HepG2 (cell line): ENCODE measurements at regions not wholly inside any gene's neighbourhood (a gene's known extent, or its start where the extent isn't known, plus 50 kb on each side); places are given as distances from the start of the nearest gene placed in this dataset.

Source experiments
- ATAC-seq: fragments of 200-7000 bp; cut with Tn5 transposase; 3 replicates; pipeline ENCODE4 v1.9.1; 2020; ENCODE audit warnings: mild to moderate bottlenecking, moderate library complexity
- BruUV-seq: library from RNA; stranded (reverse); fragments of 400-500 nt; replicated peaks from 2 replicates; lab custom pipeline; 2021; lab: Mats Ljungman, UMichigan
- CTCF ChIA-PET: fragments of 300-600 bp; formaldehyde crosslinking; extraction: SDS; loops from one replicate; lab custom pipeline; 2021; ENCODE audit warnings: low total read pairs, inconsistent platforms, low intra/inter-chr PET ratio; lab: Yijun Ruan, JAX
- POLR2A ChIA-PET: fragments of 350-600 bp; sonication (Branson Sonifier 250); formaldehyde crosslinking; loops from one replicate; lab custom pipeline; 2020; ENCODE audit warnings: antibody characterized with exemption, inconsistent platforms; lab: Yijun Ruan, JAX
- DNase-seq: peaks from one replicate; pipeline ENCODE4 v3.0.0-alpha.2; 2015; ENCODE audit warnings: low spot score
- FAIRE-seq: peaks from 3 replicates; lab custom pipeline; 2011; peaks lifted over from hg19 to GRCh38; lab: Jason Lieb, UNC
- H2AFZ ChIP-seq: one replicate; pipeline ENCODE4 v1.6.1; 2011; ENCODE audit warnings: low read length, inconsistent platforms
- H3K27ac ChIP-seq: fragments of 300-600 bp; 3 replicates; pipeline ENCODE4 v1.8.0; 2011; ENCODE audit warnings: mixed run types, mild to moderate bottlenecking, mixed read lengths, low read length, inconsistent platforms; ENCODE audit not compliant: insufficient read depth; ENCODE audit errors: extremely low read length
- H3K27me3 ChIP-seq, 2 experiments: fragments of 200-600 bp in 1 of 2; 2 replicates in 1 of 2; 3 replicates in 1 of 2; pipeline versions ENCODE4 v1.6.0 to v1.8.0; 2011; ENCODE audit warnings: low read length in 2 of 2, mild to moderate bottlenecking in 2 of 2, moderate library complexity in 2 of 2, inconsistent platforms in 1 of 2; ENCODE audit not compliant: insufficient read depth in 2 of 2, control insufficient read depth in 1 of 2
- H3K36me3 ChIP-seq, 2 experiments: fragments of 200-600 bp in 1 of 2; replicated peaks in 1 of 2; 2 replicates in 1 of 2; 3 replicates in 1 of 2; pipeline versions ENCODE4 v1.5.1 to v1.8.0; 2011; ENCODE audit warnings: low read length in 2 of 2, inconsistent platforms in 1 of 2; ENCODE audit not compliant: insufficient read depth in 2 of 2, control insufficient read depth in 1 of 2
- H3K4me1 ChIP-seq: 2 replicates; pipeline ENCODE4 v1.5.1; 2012; ENCODE audit warnings: low read length, inconsistent platforms; ENCODE audit not compliant: insufficient read depth
- H3K4me2 ChIP-seq: 2 replicates; pipeline ENCODE4 v1.6.0; 2011; ENCODE audit warnings: low read depth, low read length, inconsistent platforms
- H3K4me3 ChIP-seq, 3 experiments: fragments of 200-600 bp in 1 of 3; sonication (generic), shearing (Covaris generic) in 1 of 3; replicated peaks in 1 of 3; 2 replicates each; pipeline ENCODE4 v1.5.1; 2011 to 2016; ENCODE audit warnings: low read length in 3 of 3, inconsistent platforms in 2 of 3, low read depth in 2 of 3, mild to moderate bottlenecking in 2 of 3, control low read depth in 1 of 3, mixed read lengths in 1 of 3; ENCODE audit not compliant: insufficient read depth in 1 of 3
- H3K79me2 ChIP-seq: one replicate; pipeline ENCODE4 v1.6.1; 2011; ENCODE audit warnings: low read length, inconsistent platforms; ENCODE audit not compliant: insufficient read depth
- H3K9ac ChIP-seq: 2 replicates; pipeline ENCODE4 v1.6.0; 2011; ENCODE audit warnings: mild to moderate bottlenecking, low read depth, low read length, inconsistent platforms; ENCODE audit not compliant: insufficient read depth
- H3K9me3 ChIP-seq: 2 replicates; pipeline ENCODE4 v1.5.1; 2012; ENCODE audit warnings: mild to moderate bottlenecking, low read length
- H4K20me1 ChIP-seq: 2 replicates; pipeline ENCODE4 v1.6.0; 2011; ENCODE audit warnings: inconsistent platforms, mild to moderate bottlenecking, low read length, moderate library complexity; ENCODE audit not compliant: insufficient read depth
- CREM ChIP-seq, 2 experiments: sonication (generic) in 1 of 2; formaldehyde crosslinking in 1 of 2; IDR thresholded peaks; 2 replicates each; pipeline versions ENCODE4 v1.4.0 to v1.6.1; 2016 to 2020; ENCODE audit warnings: antibody characterized with exemption in 1 of 2, mild to moderate bottlenecking in 1 of 2, missing genetic modification reagents in 1 of 2
- EP300 ChIP-seq, 3 experiments: sonication (generic) in 1 of 3; formaldehyde crosslinking in 1 of 3; IDR thresholded peaks; 2 replicates each; pipeline versions ENCODE4 v1.5.1 to v1.6.1; 2011 to 2020; ENCODE audit warnings: low read depth in 2 of 3, low read length in 2 of 3, borderline replicate concordance in 1 of 3, improper control_type of control experiment in 1 of 3, mild to moderate bottlenecking in 1 of 3, missing genetic modification reagents in 1 of 3, moderate library complexity in 1 of 3
- THAP11 ChIP-seq: IDR thresholded peaks from 2 replicates; pipeline ENCODE4 v1.6.1; 2016; ENCODE audit warnings: missing biosample characterization, missing genetic modification reagents
- WGBS: methylation state at CpG from one replicate; pipeline ENCODE4 v1.1.6; 2017; ENCODE audit warnings: low lambda C conversion rate; 5-methylcytosine and 5-hydroxymethylcytosine counted together
- in situ Hi-C: cut with HindIII; loops from 2 replicates; pipeline ENCODE4 v1.10.0; 2017; ENCODE audit warnings: low pct_unique_long_range_greater_than_20kb; ENCODE audit not compliant: extremely low pct_ligation_motif_present
- intact Hi-C: fragments of 100-400 bp; cut with micrococcal nuclease; formaldehyde crosslinking; loops from one replicate; pipeline ENCODE4 v1.10.0; 2022; ENCODE audit not compliant: unreplicated experiment
- TF ChIP-seq, protein P1 (sequence below): sonication (generic); formaldehyde crosslinking; IDR thresholded peaks from 2 replicates; pipeline ENCODE4 v1.9.0; 2021; ENCODE audit warnings: mild to moderate bottlenecking, missing genetic modification reagents

DNA sequence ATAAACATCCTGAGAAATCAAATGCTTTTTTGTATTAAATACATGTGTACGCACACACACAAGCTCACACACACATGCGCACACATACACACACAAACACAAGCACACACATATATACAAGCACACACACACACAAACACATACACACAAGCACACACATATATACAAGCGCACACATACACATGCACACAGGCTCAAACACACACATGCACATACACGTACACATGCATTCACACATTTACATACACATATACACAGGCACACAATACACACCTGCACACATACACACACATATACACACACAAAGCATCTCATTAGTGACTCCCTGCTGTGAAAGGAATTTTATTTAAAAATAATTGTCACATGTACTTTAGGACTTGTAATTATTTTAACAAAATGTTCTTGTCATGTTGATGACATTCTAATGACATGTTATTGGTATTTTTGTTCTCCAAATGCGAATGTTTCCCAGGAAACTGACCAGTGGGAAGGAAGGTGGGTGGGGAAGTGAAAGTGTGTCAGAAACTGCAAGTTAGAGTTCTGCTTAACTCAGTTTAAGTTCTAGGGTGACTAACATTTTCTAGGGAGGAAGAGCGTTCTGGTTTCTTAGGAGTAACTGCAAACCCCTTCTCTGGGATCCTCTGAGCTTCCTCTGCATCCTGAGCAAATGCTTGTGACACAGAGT lies 113.9 kb upstream of the ZNF217 start (continued):
- TF ChIP-seq, protein P1, sequence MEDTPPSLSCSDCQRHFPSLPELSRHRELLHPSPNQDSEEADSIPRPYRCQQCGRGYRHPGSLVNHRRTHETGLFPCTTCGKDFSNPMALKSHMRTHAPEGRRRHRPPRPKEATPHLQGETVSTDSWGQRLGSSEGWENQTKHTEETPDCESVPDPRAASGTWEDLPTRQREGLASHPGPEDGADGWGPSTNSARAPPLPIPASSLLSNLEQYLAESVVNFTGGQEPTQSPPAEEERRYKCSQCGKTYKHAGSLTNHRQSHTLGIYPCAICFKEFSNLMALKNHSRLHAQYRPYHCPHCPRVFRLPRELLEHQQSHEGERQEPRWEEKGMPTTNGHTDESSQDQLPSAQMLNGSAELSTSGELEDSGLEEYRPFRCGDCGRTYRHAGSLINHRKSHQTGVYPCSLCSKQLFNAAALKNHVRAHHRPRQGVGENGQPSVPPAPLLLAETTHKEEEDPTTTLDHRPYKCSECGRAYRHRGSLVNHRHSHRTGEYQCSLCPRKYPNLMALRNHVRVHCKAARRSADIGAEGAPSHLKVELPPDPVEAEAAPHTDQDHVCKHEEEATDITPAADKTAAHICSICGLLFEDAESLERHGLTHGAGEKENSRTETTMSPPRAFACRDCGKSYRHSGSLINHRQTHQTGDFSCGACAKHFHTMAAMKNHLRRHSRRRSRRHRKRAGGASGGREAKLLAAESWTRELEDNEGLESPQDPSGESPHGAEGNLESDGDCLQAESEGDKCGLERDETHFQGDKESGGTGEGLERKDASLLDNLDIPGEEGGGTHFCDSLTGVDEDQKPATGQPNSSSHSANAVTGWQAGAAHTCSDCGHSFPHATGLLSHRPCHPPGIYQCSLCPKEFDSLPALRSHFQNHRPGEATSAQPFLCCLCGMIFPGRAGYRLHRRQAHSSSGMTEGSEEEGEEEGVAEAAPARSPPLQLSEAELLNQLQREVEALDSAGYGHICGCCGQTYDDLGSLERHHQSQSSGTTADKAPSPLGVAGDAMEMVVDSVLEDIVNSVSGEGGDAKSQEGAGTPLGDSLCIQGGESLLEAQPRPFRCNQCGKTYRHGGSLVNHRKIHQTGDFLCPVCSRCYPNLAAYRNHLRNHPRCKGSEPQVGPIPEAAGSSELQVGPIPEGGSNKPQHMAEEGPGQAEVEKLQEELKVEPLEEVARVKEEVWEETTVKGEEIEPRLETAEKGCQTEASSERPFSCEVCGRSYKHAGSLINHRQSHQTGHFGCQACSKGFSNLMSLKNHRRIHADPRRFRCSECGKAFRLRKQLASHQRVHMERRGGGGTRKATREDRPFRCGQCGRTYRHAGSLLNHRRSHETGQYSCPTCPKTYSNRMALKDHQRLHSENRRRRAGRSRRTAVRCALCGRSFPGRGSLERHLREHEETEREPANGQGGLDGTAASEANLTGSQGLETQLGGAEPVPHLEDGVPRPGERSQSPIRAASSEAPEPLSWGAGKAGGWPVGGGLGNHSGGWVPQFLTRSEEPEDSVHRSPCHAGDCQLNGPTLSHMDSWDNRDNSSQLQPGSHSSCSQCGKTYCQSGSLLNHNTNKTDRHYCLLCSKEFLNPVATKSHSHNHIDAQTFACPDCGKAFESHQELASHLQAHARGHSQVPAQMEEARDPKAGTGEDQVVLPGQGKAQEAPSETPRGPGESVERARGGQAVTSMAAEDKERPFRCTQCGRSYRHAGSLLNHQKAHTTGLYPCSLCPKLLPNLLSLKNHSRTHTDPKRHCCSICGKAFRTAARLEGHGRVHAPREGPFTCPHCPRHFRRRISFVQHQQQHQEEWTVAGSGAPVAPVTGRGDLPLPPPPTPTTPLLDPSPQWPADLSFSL (CRISPR knock-in tag), result peak; percentile 87
- TF ChIP-seq EP300 (IDR thresholded peaks at IDR 0.05; ENCODE audit: low read depth in 2 of 2, low read length in 2 of 2) (no peak), EP300 (CRISPR knock-in tag; IDR thresholded peaks at IDR 0.05; ENCODE audit: borderline replicate concordance) (no peak)
- TF ChIP-seq, all 625 proteins: peak for 7

DNA sequence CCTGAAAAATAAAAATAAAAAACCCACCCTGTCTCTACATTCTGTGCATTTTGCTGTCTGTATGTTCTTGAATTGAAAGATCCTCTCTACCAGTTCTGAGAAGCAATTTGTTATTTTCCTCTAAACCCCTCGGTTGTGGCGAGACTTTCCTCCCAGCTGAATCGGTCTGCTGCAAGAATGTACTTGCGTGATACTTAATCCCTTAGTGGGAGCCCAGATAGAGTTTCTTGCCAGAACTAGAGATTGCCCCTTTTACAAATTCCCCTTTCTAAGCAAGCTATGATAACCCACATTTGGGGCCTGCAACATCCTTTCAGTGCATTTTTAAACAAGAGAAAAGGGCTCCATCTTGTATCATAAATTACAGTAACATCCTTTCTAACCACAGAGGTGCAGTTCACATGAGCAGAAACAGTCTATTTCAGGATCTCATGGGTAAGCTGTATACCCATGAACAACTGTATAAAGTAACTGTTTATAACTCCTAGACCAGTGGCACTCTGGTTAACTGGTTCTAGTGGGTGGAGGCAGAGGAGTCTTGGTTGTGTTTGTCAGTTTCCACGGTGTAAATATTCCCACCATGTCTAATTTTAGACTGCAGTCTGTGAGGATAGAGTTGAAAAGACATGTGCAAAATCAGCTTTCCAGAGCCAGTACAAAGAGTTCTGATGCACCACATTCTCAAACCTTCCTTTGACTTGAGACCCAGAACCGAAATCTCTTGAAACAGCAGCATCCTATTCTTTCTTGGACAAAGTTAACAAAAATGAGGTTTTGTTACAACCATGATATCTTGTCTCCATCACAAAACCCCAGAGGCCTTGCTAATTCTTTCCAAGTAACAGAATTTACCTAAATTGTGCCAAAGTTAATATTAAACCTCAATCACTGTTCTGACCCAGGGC lies 113.1 kb upstream of the ZNF217 start:
- no peaks in the 10 kb centered on the region for H3K79me2 ChIP-seq
- H3K36me3 ChIP-seq, result no peaks in the 10 kb centered on the region
- H3K27ac ChIP-seq, result no peak overlapping the region
- no peaks in the 10 kb centered on the region for H3K9me3 ChIP-seq
- in situ Hi-C loops (no loop called here), intact Hi-C loops (no loop called here)
- no peak overlapping the region for H3K4me2 ChIP-seq
- WGBS, result 52% methylated on average over 6 of the region's 6 CpGs
- H3K4me1 ChIP-seq, result peaks cover 39% of the 10 kb centered on the region
- peak overlapping the region; percentile 47 for H2AFZ ChIP-seq
- no peaks in the 10 kb centered on the region for H4K20me1 ChIP-seq
- H3K9ac ChIP-seq, result no peak overlapping the region
- FAIRE-seq (no peak), ATAC-seq (no peak), DNase-seq (no peak)
- TF ChIP-seq CREM (IDR thresholded peaks at IDR 0.05) (peak; percentile 12; the same call in 1 of the 2 replicates), CREM (CRISPR knock-in tag; IDR thresholded peaks at IDR 0.05) (no peak), THAP11 (no peak)
- no peak overlapping the region for H3K4me3 ChIP-seq
- BruUV-seq, result no TSS peak
- ChIA-PET CTCF (no interaction called here), POLR2A (no interaction called here)
- no peaks in the 10 kb centered on the region for H3K27me3 ChIP-seq
